ENCODE measurements at regions not wholly inside any gene's neighbourhood (a gene's known extent, or its start where the extent isn't known, plus 50 kb on each side); places are given as distances from the start of the nearest gene placed in this dataset.
"Not testable (repeated sequence)": the region's sequence is repeated elsewhere in the genome, so short reads cannot be mapped to it uniquely, and the experiment has no call there.

DNA sequence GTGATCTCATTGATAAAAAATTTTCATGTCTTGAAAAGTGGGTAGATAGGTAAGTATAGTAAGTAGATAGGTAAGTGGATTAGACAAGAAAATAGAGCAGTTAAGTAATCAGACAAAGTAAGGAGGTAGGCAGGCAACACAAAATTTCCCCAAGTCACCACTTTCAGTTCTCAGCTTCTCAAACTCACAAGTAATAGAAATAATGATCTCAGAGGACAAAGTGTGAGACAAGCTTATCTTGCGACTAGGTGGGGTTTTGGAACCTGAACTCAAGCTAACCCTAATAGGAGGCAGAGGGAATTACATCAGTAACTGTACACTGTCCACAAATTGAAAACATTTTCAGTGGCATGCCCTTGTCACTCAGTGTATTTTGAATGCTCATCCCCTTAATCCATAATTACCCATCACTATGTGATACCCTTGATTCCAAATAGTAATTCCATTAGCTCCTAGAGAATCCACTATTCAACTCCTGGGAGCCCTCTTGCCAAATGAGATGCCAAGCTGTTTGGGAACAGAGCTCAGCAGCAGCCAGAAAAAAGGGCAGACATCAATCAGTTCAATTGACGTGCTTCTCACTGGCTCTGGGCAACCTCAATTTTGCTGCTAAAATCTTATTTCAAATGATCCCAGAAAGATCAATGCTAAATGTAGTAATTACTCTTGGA is 703.2 kb downstream of the XPNPEP1 start:
- no peaks in the 10 kb centered on the region for H3K9me3 ChIP-seq
- no peak overlapping the region for H3K27ac ChIP-seq
- WGBS, 2 donors: 89 to 96% methylated on average over 2 of the region's 2 CpGs
- DNase-seq: no peak
- TF ChIP-seq POLR2A (IDR thresholded peaks at IDR 0.05): no peak
- TF ChIP-seq, protein P1, sequence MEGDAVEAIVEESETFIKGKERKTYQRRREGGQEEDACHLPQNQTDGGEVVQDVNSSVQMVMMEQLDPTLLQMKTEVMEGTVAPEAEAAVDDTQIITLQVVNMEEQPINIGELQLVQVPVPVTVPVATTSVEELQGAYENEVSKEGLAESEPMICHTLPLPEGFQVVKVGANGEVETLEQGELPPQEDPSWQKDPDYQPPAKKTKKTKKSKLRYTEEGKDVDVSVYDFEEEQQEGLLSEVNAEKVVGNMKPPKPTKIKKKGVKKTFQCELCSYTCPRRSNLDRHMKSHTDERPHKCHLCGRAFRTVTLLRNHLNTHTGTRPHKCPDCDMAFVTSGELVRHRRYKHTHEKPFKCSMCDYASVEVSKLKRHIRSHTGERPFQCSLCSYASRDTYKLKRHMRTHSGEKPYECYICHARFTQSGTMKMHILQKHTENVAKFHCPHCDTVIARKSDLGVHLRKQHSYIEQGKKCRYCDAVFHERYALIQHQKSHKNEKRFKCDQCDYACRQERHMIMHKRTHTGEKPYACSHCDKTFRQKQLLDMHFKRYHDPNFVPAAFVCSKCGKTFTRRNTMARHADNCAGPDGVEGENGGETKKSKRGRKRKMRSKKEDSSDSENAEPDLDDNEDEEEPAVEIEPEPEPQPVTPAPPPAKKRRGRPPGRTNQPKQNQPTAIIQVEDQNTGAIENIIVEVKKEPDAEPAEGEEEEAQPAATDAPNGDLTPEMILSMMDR (IDR thresholded peaks at IDR 0.05): no peak
- no peak overlapping the region for H3K4me3 ChIP-seq
- H3K36me3 ChIP-seq (ENCODE audit: low read depth, missing control alignments): no peaks in the 10 kb centered on the region
- intact Hi-C loops (cut with DNase I; ENCODE audit: low total_unique reads): no loop called here
- H3K4me1 ChIP-seq: no peaks in the 10 kb centered on the region
- no peaks in the 10 kb centered on the region for H3K27me3 ChIP-seq

DNA sequence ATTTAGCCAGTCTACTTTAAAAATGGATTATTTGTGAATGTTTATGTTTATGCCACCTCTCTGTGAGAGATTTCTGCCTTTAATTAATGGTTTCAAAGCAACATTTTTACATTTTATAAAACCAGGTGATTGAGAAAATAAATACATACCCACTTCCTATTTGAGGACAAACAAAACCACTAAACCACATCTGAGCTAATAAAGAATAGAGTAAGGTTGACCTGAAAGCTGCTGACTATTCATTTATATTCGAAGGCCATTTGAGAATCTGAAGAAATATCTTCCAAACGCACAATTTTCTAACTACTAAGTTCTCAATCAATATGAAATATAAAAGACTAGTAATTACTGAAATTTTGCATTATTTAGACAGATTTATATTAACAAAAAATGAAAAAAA is 705.1 kb downstream of the XPNPEP1 start:
- Histone ChIP-seq H3K36me3 (ENCODE audit: low read depth, missing control alignments) (no peaks in the 10 kb centered on the region), H3K27ac (no peak overlapping the region), H3K4me3 (no peak overlapping the region), H3K9me3 (no peaks in the 10 kb centered on the region), H3K4me1 (no peaks in the 10 kb centered on the region), H3K27me3 (no peaks in the 10 kb centered on the region)
- intact Hi-C loops (cut with DNase I; ENCODE audit: low total_unique reads): no loop called here
- WGBS, 2 donors: 93 to 94% methylated on average over 2 of the region's 2 CpGs
- no peak for TF ChIP-seq POLR2A (IDR thresholded peaks at IDR 0.05)
- TF ChIP-seq, protein P1 (IDR thresholded peaks at IDR 0.05): no peak
- no peak for DNase-seq

DNA sequence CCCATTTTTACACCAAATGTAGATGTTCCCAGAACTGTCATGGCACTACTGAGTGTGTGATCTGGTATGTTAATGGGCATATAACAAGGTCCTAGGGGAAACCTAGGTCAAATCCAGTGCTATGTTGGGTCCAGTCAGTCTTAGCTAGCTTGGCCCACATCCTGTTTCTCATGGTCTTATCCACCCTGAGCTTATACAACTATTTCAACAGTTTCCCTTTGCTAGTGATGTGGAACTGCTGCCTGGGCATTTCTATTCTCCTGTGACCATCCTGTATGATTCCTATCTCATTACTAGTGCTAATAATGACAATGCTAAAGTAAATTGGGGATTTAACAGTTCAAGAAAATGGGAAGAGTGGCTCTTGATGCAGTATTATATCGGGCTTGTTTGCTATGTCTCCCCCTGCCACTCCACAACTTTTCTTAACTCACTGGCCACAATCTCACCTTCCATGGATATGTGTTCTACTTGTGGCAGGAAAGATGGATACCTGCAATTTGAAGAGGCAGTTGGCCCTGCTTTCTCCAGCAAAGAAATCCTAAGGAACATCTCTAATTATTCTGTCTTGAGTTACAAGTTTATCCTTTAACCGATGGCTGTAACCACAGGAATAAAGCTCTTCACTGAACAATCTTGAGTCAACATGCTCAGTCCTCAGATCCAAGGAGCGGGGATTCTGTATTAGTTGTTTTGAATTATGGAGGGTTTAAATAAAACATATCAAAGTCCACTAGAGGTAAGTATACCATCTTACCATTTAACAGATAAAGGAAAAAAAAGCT is 707.8 kb downstream of the XPNPEP1 start:
- H3K27ac ChIP-seq: no peak overlapping the region
- H3K9me3 ChIP-seq: no peaks in the 10 kb centered on the region
- intact Hi-C loops (cut with DNase I; ENCODE audit: low total_unique reads): no loop called here
- TF ChIP-seq POLR2A (IDR thresholded peaks at IDR 0.05): no peak
- TF ChIP-seq, protein P1 (IDR thresholded peaks at IDR 0.05): no peak
- no peaks in the 10 kb centered on the region for H3K4me1 ChIP-seq
- WGBS, 2 donors: 94 to 96% methylated on average over 3 of the region's 3 CpGs
- no peak for DNase-seq
- H3K27me3 ChIP-seq: no peaks in the 10 kb centered on the region
- no peaks in the 10 kb centered on the region for H3K36me3 ChIP-seq (ENCODE audit: low read depth, missing control alignments)
- H3K4me3 ChIP-seq: no peak overlapping the region

DNA sequence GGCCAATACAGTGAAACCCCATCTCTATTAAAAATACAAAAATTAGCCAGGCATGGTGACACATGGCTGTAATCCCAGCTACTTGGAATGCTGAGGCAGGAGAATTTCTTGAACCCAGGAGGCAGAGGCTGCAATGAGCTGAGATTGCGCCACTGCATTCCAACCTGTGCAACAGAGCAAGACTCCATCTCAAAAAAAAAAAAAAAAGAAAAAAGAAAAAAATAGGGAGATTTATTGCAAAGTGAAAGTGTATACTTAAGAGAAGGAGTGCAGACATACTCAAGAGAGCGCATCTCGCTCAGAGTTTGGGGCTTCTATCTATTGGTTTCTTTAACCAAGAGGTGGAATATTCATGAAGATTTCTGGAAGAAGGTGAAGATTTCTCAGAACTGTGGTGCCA is 708.4 kb downstream of the XPNPEP1 start:
- H3K4me1 ChIP-seq; H3K27ac ChIP-seq; H3K27me3 ChIP-seq; H3K9me3 ChIP-seq; H3K4me3 ChIP-seq; H3K36me3 ChIP-seq (ENCODE audit: low read depth, missing control alignments); intact Hi-C loops (cut with DNase I; ENCODE audit: low total_unique reads); DNase-seq: not testable (repeated sequence)
- 98% methylated on average over 3 of the region's 3 CpGs for WGBS, 2 donors

DNA sequence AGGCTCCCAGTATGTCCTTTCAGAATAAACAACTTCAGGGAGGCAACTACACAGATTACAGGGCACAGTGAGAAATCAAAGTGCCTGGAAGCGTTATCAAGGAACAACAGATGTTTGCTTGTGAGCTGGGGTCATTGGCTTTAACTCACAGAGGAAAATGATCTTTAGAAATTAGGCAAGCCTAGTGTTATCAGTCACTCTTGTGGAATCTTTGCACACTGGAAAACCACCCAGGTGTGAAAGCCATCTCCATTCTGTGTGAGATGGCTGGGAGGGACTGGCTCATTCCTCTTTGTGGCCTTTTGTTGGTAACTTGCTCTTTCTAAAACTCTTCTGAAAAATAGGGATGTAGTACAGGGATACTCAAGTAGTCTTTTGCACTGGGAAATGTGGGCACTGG is 716.0 kb downstream of the XPNPEP1 start:
- Histone ChIP-seq H3K27ac (no peak overlapping the region), H3K4me1 (no peaks in the 10 kb centered on the region), H3K9me3 (no peaks in the 10 kb centered on the region), H3K36me3 (ENCODE audit: low read depth, missing control alignments) (no peaks in the 10 kb centered on the region), H3K4me3 (no peak overlapping the region), H3K27me3 (no peaks in the 10 kb centered on the region)
- DNase-seq: no peak
- intact Hi-C loops (cut with DNase I; ENCODE audit: low total_unique reads): no loop called here
- 36 to 50% methylated on average over 1 of the region's 1 CpG for WGBS, 2 donors
- TF ChIP-seq POLR2A (IDR thresholded peaks at IDR 0.05): no peak
- TF ChIP-seq, protein P1 (IDR thresholded peaks at IDR 0.05): no peak

Data from testis (tissue), 2 donors.